K562 (cell line): ENCODE measurements at regions not wholly inside any gene's neighbourhood (a gene's known extent, or its start where the extent isn't known, plus 50 kb on each side); places are given as distances from the start of the nearest gene placed in this dataset.

Source experiments
- ATAC-seq: fragments of 200-7000 bp; cut with Tn5 transposase; 3 replicates; pipeline ENCODE4 v1.9.1; 2020; ENCODE audit warnings: moderate library complexity
- BruUV-seq: library from RNA; stranded (reverse); fragments of 400-500 nt; replicated peaks from 2 replicates; lab custom pipeline; 2021; lab: Mats Ljungman, UMichigan
- CTCF ChIA-PET: fragments of 300-600 bp; formaldehyde crosslinking; extraction: SDS; loops from one replicate; lab custom pipeline; 2021; ENCODE audit warnings: low intra/inter-chr PET ratio; lab: Yijun Ruan, JAX
- POLR2A ChIA-PET: fragments of 300-600, 350-650 bp; sonication (Branson Sonifier 250); formaldehyde crosslinking; extraction: SDS; loops from one replicate; lab custom pipeline; 2021; ENCODE audit warnings: antibody characterized with exemption, inconsistent platforms; lab: Yijun Ruan, JAX
- DNase-seq, 4 experiments: peaks; one replicate each; pipeline versions ENCODE4 v3.0.0 to v3.0.0-alpha.2; 2011 to 2018; ENCODE audit warnings: low spot score in 3 of 4, mixed read lengths in 3 of 4; ENCODE audit errors: extremely low read depth in 1 of 4
- FAIRE-seq: peaks from 2 replicates; lab custom pipeline; 2011; peaks lifted over from hg19 to GRCh38; lab: Jason Lieb, UNC
- H2AFZ ChIP-seq: 2 replicates; pipeline ENCODE4 v1.6.0; 2011; ENCODE audit warnings: low read depth, low read length, control low read depth, inconsistent platforms
- H3K27ac ChIP-seq: fragments of 200-600 bp; 3 replicates; pipeline ENCODE4 v1.8.0; 2011; ENCODE audit warnings: low read depth, mild to moderate bottlenecking, control low read depth, inconsistent platforms, low read length, moderate library complexity, mixed read lengths; ENCODE audit errors: extremely low read depth
- H3K27me3 ChIP-seq, 2 experiments: fragments of 300-600 bp in 1 of 2; 2 replicates in 1 of 2; 3 replicates in 1 of 2; pipeline versions ENCODE4 v1.6.0 to v1.8.0; 2011; ENCODE audit warnings: inconsistent platforms in 2 of 2, low read length in 2 of 2, mild to moderate bottlenecking in 1 of 2, mixed read lengths in 1 of 2, moderate library complexity in 1 of 2; ENCODE audit not compliant: control insufficient read depth in 2 of 2, insufficient read depth in 2 of 2
- H3K36me3 ChIP-seq: fragments of 300-600 bp; 3 replicates; pipeline ENCODE4 v1.8.0; 2011; ENCODE audit warnings: mild to moderate bottlenecking, low read length, inconsistent platforms; ENCODE audit not compliant: control insufficient read depth, insufficient read depth
- H3K4me1 ChIP-seq, 2 experiments: fragments of 200-600 bp in 1 of 2; replicated peaks in 1 of 2; 2 replicates in 1 of 2; 3 replicates in 1 of 2; pipeline versions ENCODE4 v1.5.1 to v1.8.0; 2011; ENCODE audit warnings: inconsistent platforms in 2 of 2, low read length in 2 of 2, mild to moderate bottlenecking in 1 of 2, mixed read lengths in 1 of 2, moderate library complexity in 1 of 2; ENCODE audit not compliant: control insufficient read depth in 2 of 2, insufficient read depth in 2 of 2
- H3K4me2 ChIP-seq: 2 replicates; pipeline ENCODE4 v1.6.1; 2011; ENCODE audit warnings: low read length, control low read depth, inconsistent platforms, mixed read lengths; ENCODE audit not compliant: insufficient read depth
- H3K4me3 ChIP-seq: fragments of 200-600 bp; sonication (generic), shearing (Covaris generic); 2 replicates; pipeline ENCODE4 v1.5.1; 2016; ENCODE audit warnings: control low read depth, inconsistent platforms
- H3K79me2 ChIP-seq: fragments of 200-600 bp; 3 replicates; pipeline ENCODE4 v1.8.0; 2011; ENCODE audit warnings: low read length, inconsistent platforms; ENCODE audit not compliant: control insufficient read depth, insufficient read depth
- H3K9ac ChIP-seq, 2 experiments: 2 replicates each; pipeline versions ENCODE4 v1.6.0 to v1.6.1; 2011; ENCODE audit warnings: low read depth in 2 of 2, low read length in 2 of 2, control low read depth in 1 of 2, inconsistent platforms in 1 of 2, mild to moderate bottlenecking in 1 of 2, mixed read lengths in 1 of 2; ENCODE audit not compliant: insufficient read depth in 1 of 2
- H3K9me1 ChIP-seq: one replicate; pipeline ENCODE4 v1.6.0; 2011; ENCODE audit warnings: inconsistent platforms, mild to moderate bottlenecking, low read length, moderate library complexity; ENCODE audit not compliant: control insufficient read depth, insufficient read depth
- H3K9me3 ChIP-seq: replicated peaks from 2 replicates; pipeline ENCODE4 v1.5.1; 2011; ENCODE audit warnings: low read depth, low read length, inconsistent platforms; ENCODE audit not compliant: control insufficient read depth, insufficient read depth
- H4K20me1 ChIP-seq: replicated peaks from 2 replicates; pipeline ENCODE4 v1.6.1; 2011; ENCODE audit warnings: low read length, inconsistent platforms, mixed read lengths; ENCODE audit not compliant: control insufficient read depth, insufficient read depth
- GATAD2B ChIP-seq: fragments of 450-650 bp; IDR thresholded peaks from 2 replicates; pipeline ENCODE4 v1.6.1; 2017; ENCODE audit warnings: mild to moderate bottlenecking, borderline replicate concordance
- HDAC8 ChIP-seq: fragments of 450-650 bp; IDR thresholded peaks from 2 replicates; pipeline ENCODE4 v1.6.1; 2016; ENCODE audit warnings: mild to moderate bottlenecking, missing genetic modification characterization, moderate library complexity, missing compliant biosample characterization
- KAT8 ChIP-seq: fragments of 450-650 bp; IDR thresholded peaks from 2 replicates; pipeline ENCODE4 v1.6.1; 2016; ENCODE audit warnings: low read depth, mild to moderate bottlenecking
- NONO ChIP-seq, 2 experiments: fragments of 200-400 bp in 1 of 2; fragments of 450-650 bp in 1 of 2; formaldehyde crosslinking in 1 of 2; IDR thresholded peaks; 2 replicates each; pipeline ENCODE4 v1.6.1; 2017; ENCODE audit warnings: low read depth in 2 of 2, mild to moderate bottlenecking in 2 of 2, moderate library complexity in 2 of 2, low read length in 1 of 2
- NR2C2 ChIP-seq, 2 experiments: fragments of 200-800 bp in 1 of 2; sonication (Bioruptor generic) in 1 of 2; sonication (generic) in 1 of 2; formaldehyde crosslinking in 1 of 2; IDR thresholded peaks; 2 replicates each; pipeline versions ENCODE4 v1.6.1 to v1.8.0; 2016 to 2022; ENCODE audit warnings: mild to moderate bottlenecking in 1 of 2, missing compliant biosample characterization in 1 of 2, missing genetic modification characterization in 1 of 2, missing genetic modification reagents in 1 of 2
- SMARCE1 ChIP-seq: fragments of 450-650 bp; IDR thresholded peaks from 2 replicates; pipeline ENCODE4 v1.7.1; 2016; ENCODE audit warnings: mild to moderate bottlenecking
- TBP ChIP-seq: optimal IDR thresholded peaks from 2 replicates; pipeline ENCODE3; 2011; ENCODE audit warnings: low read depth, low read length, improper control_type of control experiment
- ZNF134 ChIP-seq: fragments of 250-450 bp; sonication (Bioruptor Pico); conservative IDR thresholded peaks from 2 replicates; pipeline ENCODE4 v1.4.0; 2020
- ZNF3 ChIP-seq: fragments of 250-450 bp; sonication (Bioruptor Pico); IDR thresholded peaks from 2 replicates; pipeline ENCODE4 v1.5.0; 2021; ENCODE audit warnings: mild to moderate bottlenecking, moderate library complexity
- ZNF76 ChIP-seq: fragments of 250-450 bp; sonication (Bioruptor Pico); IDR thresholded peaks from 2 replicates; pipeline ENCODE4 v1.4.0; 2020; ENCODE audit warnings: mild to moderate bottlenecking, moderate library complexity, borderline replicate concordance
- WGBS: fragments of 100-300 bp; shearing (Covaris generic); methylation state at CpG from one replicate; pipeline ENCODE4 v1.1.6; 2016; ENCODE audit warnings: low coverage, mixed read lengths; ENCODE audit not compliant: insufficient coverage; ENCODE audit errors: missing lambda C conversion rate; 5-methylcytosine and 5-hydroxymethylcytosine counted together
- in situ Hi-C: fragments of 300-500 bp; cut with MboI; formaldehyde crosslinking; loops from 4 replicates; pipeline ENCODE4 v1.15.0; 2018; ENCODE audit warnings: inconsistent platforms, mixed read lengths
- intact Hi-C: fragments of 100-400 bp; cut with micrococcal nuclease; formaldehyde crosslinking; loops from 2 replicates; pipeline ENCODE4 v1.14.2; 2022

GRCh38 chr3:148554367-148554766 lies 143.3 kb upstream of the AGTR1 start:
- no peaks in the 10 kb centered on the region for H3K36me3 ChIP-seq
- H3K4me2 ChIP-seq = no peak overlapping the region
- 0% methylated on average over 4 of the region's 4 CpGs for WGBS
- H3K9me1 ChIP-seq = no peaks in the 10 kb centered on the region
- no peak for DNase-seq
- no peak for FAIRE-seq
- no peak for ATAC-seq
- intact Hi-C loops (no loop called here), in situ Hi-C loops (no loop called here)
- H4K20me1 ChIP-seq = no peaks in the 10 kb centered on the region
- no TSS peak for BruUV-seq
- ChIA-PET CTCF (no interaction called here), POLR2A (no interaction called here)
- no peaks in the 10 kb centered on the region for H3K9me3 ChIP-seq
- H3K27ac ChIP-seq = no peak overlapping the region
- no peaks in the 10 kb centered on the region for H3K4me1 ChIP-seq
- no peaks in the 10 kb centered on the region for H3K79me2 ChIP-seq
- TF ChIP-seq GATAD2B (no peak), ZNF134 (CRISPR knock-in tag) (no peak), TBP (no peak), ZNF76 (CRISPR knock-in tag) (no peak), NONO (IDR thresholded peaks at IDR 0.05; ENCODE audit: low read depth in 2 of 2, low read length in 1 of 2) (no peak), HDAC8 (tag) (no peak), SMARCE1 (no peak), KAT8 (no peak), NR2C2 (CRISPR knock-in tag; IDR thresholded peaks at IDR 0.05) (no peak), NR2C2 (tag; IDR thresholded peaks at IDR 0.05) (no peak), ZNF3 (CRISPR knock-in tag) (no peak)
- no peaks in the 10 kb centered on the region for H3K27me3 ChIP-seq
- H2AFZ ChIP-seq = no peak overlapping the region
- H3K4me3 ChIP-seq = no peak overlapping the region
- no peak overlapping the region for H3K9ac ChIP-seq
